SK-N-SH treated with all-trans-retinoic acid at 6 μM for 48 hours (cell line): ENCODE measurements at regions not wholly inside any gene's neighbourhood (a gene's known extent, or its start where the extent isn't known, plus 50 kb on each side); places are given as distances from the start of the nearest gene placed in this dataset.

Source experiments
- ATAC-seq: fragments of 200-7000 bp; cut with Tn5 transposase; 3 replicates; pipeline ENCODE4 v1.9.1; 2020; ENCODE audit warnings: mild to moderate bottlenecking, moderate library complexity
- ARNTL ChIP-seq: fragments of 450-650 bp; formaldehyde crosslinking; IDR thresholded peaks from 2 replicates; pipeline ENCODE4 v1.5.0; 2020; ENCODE audit warnings: low read depth, mild to moderate bottlenecking, moderate library complexity, borderline replicate concordance
- BACH2 ChIP-seq: fragments of 250-450 bp; sonication (Bioruptor Pico); IDR thresholded peaks from 2 replicates; pipeline ENCODE4 v1.9.0; 2021; ENCODE audit warnings: mild to moderate bottlenecking, borderline replicate concordance
- CSDC2 ChIP-seq: fragments of 250-450 bp; sonication (Bioruptor Pico); IDR thresholded peaks from 2 replicates; pipeline ENCODE4 v1.5.0; 2020; ENCODE audit warnings: mild to moderate bottlenecking, moderate library complexity
- ESRRG ChIP-seq: fragments of 250-450 bp; sonication (Bioruptor Pico); IDR thresholded peaks from 2 replicates; pipeline ENCODE4 v1.6.1; 2021; ENCODE audit warnings: mild to moderate bottlenecking
- GLIS3 ChIP-seq: fragments of 250-450 bp; sonication (Bioruptor Pico); IDR thresholded peaks from 2 replicates; pipeline ENCODE4 v1.5.0; 2020; ENCODE audit warnings: mild to moderate bottlenecking, moderate library complexity
- ISL1 ChIP-seq: fragments of 250-450 bp; sonication (Bioruptor Pico); IDR thresholded peaks from 2 replicates; pipeline ENCODE4 v2.1.2; 2022; ENCODE audit warnings: mild to moderate bottlenecking, moderate library complexity
- PPARA ChIP-seq: fragments of 250-450 bp; sonication (Bioruptor Pico); IDR thresholded peaks from 2 replicates; pipeline ENCODE4 v1.5.0; 2020; ENCODE audit warnings: mild to moderate bottlenecking, borderline replicate concordance
- RARB ChIP-seq: fragments of 250-450 bp; sonication (Bioruptor Pico); IDR thresholded peaks from 2 replicates; pipeline ENCODE4 v1.8.0; 2021; ENCODE audit warnings: mild to moderate bottlenecking, moderate library complexity
- SNAI2 ChIP-seq: fragments of 250-450 bp; sonication (Bioruptor Pico); IDR thresholded peaks from 2 replicates; pipeline ENCODE4 v1.5.0; 2020; ENCODE audit warnings: mild to moderate bottlenecking, moderate library complexity
- TCF4 ChIP-seq: fragments of 250-450 bp; sonication (Bioruptor Pico); IDR thresholded peaks from 2 replicates; pipeline ENCODE4 v1.8.0; 2021; ENCODE audit warnings: mild to moderate bottlenecking, moderate library complexity, borderline replicate concordance
- TOX ChIP-seq: fragments of 250-450 bp; sonication (Bioruptor Pico); IDR thresholded peaks from 2 replicates; pipeline ENCODE4 v1.8.0; 2021; ENCODE audit warnings: mild to moderate bottlenecking, moderate library complexity, borderline replicate concordance
- ZC3H10 ChIP-seq: fragments of 250-450 bp; sonication (Bioruptor Pico); IDR thresholded peaks from 2 replicates; pipeline ENCODE4 v1.5.1; 2021; ENCODE audit warnings: mild to moderate bottlenecking, moderate library complexity
- ZFP3 ChIP-seq: fragments of 250-450 bp; sonication (Bioruptor Pico); IDR thresholded peaks from 2 replicates; pipeline ENCODE4 v1.5.0; 2020; ENCODE audit warnings: mild to moderate bottlenecking, moderate library complexity
- ZFP30 ChIP-seq: fragments of 450-650 bp; formaldehyde crosslinking; IDR thresholded peaks from 2 replicates; pipeline ENCODE4 v1.5.0; 2022; ENCODE audit warnings: mild to moderate bottlenecking, moderate library complexity
- ZNF565 ChIP-seq: fragments of 450-650 bp; formaldehyde crosslinking; conservative IDR thresholded peaks from 2 replicates; pipeline ENCODE4 v1.5.0; 2020; ENCODE audit warnings: low read depth, mild to moderate bottlenecking, moderate library complexity
- ZNF70 ChIP-seq: fragments of 450-650 bp; formaldehyde crosslinking; IDR thresholded peaks from 2 replicates; pipeline ENCODE4 v1.5.0; 2020; ENCODE audit warnings: mild to moderate bottlenecking, moderate library complexity
- ZNF8 ChIP-seq: fragments of 450-650 bp; formaldehyde crosslinking; IDR thresholded peaks from 2 replicates; pipeline ENCODE4 v1.5.0; 2020; ENCODE audit warnings: mild to moderate bottlenecking, moderate library complexity
- TF ChIP-seq, protein P1 (sequence below): fragments of 250-450 bp; sonication (Bioruptor Pico); IDR thresholded peaks from 2 replicates; pipeline ENCODE4 v1.5.1; 2021; ENCODE audit warnings: mild to moderate bottlenecking, moderate library complexity
- TF ChIP-seq, protein P2 (sequence below): fragments of 250-450 bp; sonication (Bioruptor Pico); IDR thresholded peaks from 2 replicates; pipeline ENCODE4 v1.8.0; 2021; ENCODE audit warnings: low read depth, mild to moderate bottlenecking, moderate library complexity, borderline replicate concordance
- TF ChIP-seq, protein P3 (sequence below): fragments of 250-450 bp; sonication (Bioruptor Pico); IDR thresholded peaks from 2 replicates; pipeline ENCODE4 v1.8.0; 2020; ENCODE audit warnings: mild to moderate bottlenecking, moderate library complexity, borderline replicate concordance
- TF ChIP-seq, protein P4 (sequence below): fragments of 250-450 bp; sonication (Bioruptor Pico); IDR thresholded peaks from 2 replicates; pipeline ENCODE4 v1.5.1; 2020; ENCODE audit warnings: low read depth, mild to moderate bottlenecking, moderate library complexity

DNA sequence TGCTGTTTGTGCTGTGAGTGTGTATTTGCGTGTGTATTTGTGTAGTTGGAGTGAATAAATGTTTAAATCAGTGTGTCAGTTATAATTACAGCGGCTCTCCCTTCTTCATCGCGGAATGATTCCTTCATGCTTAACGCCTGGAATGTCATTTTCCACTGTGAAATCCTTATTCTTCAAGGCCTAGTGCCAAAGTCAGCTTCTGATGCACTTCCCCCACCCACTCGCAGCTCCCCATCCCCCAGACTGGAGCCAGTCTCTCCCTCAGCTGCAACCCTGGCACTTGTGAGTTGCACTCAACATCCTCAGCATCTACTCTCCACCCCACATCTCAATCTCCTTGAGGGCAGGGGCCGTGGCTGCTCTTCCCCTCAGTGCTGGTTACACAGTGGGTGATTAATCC is 583.0 kb downstream of the BCOR start:
- ATAC-seq = no peak
- TF ChIP-seq, protein P1, sequence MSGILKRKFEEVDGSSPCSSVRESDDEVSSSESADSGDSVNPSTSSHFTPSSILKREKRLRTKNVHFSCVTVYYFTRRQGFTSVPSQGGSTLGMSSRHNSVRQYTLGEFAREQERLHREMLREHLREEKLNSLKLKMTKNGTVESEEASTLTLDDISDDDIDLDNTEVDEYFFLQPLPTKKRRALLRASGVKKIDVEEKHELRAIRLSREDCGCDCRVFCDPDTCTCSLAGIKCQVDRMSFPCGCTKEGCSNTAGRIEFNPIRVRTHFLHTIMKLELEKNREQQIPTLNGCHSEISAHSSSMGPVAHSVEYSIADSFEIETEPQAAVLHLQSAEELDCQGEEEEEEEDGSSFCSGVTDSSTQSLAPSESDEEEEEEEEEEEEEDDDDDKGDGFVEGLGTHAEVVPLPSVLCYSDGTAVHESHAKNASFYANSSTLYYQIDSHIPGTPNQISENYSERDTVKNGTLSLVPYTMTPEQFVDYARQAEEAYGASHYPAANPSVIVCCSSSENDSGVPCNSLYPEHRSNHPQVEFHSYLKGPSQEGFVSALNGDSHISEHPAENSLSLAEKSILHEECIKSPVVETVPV = no peak
- TF ChIP-seq ZNF70 (CRISPR knock-in tag) (no peak), ZFP30 (CRISPR knock-in tag) (no peak), SNAI2 (CRISPR knock-in tag) (no peak), ZC3H10 (no peak), RARB (CRISPR knock-in tag) (no peak), ARNTL (CRISPR knock-in tag) (no peak), TOX (no peak)

DNA sequence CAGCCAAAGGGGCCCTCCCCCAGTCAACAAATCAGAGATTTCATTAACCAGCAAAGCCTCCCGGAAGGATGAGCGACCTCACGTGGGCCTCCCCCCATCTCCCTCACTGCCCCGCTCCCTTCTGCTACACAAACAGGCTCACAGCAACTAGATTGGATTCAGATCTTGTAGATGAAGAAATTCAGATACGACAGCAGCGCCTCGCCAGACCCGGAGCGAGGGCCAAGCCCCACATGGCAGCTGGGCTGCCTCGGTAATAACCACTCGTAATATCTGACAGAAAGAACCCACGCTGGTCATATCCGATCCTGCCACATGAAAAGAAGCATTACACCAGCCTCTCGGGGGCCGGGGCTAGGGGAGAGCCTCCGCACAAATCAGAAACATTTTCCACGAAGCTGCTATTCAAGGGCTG is 581.3 kb downstream of the BCOR start:
- ATAC-seq = no peak
- no peak for TF ChIP-seq TCF4 (CRISPR knock-in tag)
- no peak for TF ChIP-seq BACH2
- no peak for TF ChIP-seq ISL1
- no peak for TF ChIP-seq ESRRG (CRISPR knock-in tag)
- no peak for TF ChIP-seq TOX
- TF ChIP-seq, protein P2, sequence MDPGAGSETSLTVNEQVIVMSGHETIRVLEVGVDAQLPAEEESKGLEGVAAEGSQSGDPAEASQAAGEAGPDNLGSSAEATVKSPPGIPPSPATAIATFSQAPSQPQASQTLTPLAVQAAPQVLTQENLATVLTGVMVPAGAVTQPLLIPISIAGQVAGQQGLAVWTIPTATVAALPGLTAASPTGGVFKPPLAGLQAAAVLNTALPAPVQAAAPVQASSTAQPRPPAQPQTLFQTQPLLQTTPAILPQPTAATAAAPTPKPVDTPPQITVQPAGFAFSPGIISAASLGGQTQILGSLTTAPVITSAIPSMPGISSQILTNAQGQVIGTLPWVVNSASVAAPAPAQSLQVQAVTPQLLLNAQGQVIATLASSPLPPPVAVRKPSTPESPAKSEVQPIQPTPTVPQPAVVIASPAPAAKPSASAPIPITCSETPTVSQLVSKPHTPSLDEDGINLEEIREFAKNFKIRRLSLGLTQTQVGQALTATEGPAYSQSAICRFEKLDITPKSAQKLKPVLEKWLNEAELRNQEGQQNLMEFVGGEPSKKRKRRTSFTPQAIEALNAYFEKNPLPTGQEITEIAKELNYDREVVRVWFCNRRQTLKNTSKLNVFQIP (CRISPR knock-in tag) = no peak
- TF ChIP-seq ZFP3 = no peak
- TF ChIP-seq ARNTL (CRISPR knock-in tag) = no peak

DNA sequence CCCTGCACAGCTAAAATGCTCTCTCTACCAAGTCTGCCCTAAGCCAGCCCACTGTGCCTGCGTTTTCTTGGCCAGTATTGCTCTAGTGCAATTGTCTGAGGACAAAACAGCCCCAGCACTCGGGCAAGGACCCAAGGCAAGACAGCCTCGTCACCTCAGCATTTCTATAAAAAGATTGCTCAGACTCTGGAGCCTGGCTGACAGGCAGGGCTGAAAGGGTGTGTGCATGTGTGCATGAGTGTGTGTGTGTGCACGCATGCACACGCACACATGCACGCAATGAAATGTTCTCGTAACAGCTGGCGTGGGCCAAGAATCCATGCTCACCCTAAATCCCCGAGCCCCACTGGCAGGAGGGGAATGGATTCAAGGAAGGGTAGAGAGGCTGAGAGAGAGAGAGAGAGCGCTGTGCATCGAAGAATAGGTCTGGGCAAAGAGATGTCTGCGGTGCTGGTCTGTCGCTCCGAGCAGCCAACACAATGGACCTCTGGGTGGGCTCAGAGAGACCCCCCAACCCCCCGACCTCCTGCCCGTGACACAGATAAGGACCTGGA is 579.2 kb downstream of the BCOR start:
- no peak; the same call in 1 of the 3 replicates for ATAC-seq
- TF ChIP-seq, protein P3, sequence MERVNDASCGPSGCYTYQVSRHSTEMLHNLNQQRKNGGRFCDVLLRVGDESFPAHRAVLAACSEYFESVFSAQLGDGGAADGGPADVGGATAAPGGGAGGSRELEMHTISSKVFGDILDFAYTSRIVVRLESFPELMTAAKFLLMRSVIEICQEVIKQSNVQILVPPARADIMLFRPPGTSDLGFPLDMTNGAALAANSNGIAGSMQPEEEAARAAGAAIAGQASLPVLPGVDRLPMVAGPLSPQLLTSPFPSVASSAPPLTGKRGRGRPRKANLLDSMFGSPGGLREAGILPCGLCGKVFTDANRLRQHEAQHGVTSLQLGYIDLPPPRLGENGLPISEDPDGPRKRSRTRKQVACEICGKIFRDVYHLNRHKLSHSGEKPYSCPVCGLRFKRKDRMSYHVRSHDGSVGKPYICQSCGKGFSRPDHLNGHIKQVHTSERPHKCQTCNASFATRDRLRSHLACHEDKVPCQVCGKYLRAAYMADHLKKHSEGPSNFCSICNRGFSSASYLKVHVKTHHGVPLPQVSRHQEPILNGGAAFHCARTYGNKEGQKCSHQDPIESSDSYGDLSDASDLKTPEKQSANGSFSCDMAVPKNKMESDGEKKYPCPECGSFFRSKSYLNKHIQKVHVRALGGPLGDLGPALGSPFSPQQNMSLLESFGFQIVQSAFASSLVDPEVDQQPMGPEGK (CRISPR knock-in tag) = no peak
- TF ChIP-seq RARB (CRISPR knock-in tag) = no peak
- TF ChIP-seq ESRRG (CRISPR knock-in tag) = no peak
- TF ChIP-seq, protein P2 (CRISPR knock-in tag) = no peak
- no peak for TF ChIP-seq ZNF70 (CRISPR knock-in tag)
- TF ChIP-seq TCF4 (CRISPR knock-in tag) = no peak
- TF ChIP-seq TOX = no peak
- no peak for TF ChIP-seq PPARA (CRISPR knock-in tag)
- TF ChIP-seq, protein P4, sequence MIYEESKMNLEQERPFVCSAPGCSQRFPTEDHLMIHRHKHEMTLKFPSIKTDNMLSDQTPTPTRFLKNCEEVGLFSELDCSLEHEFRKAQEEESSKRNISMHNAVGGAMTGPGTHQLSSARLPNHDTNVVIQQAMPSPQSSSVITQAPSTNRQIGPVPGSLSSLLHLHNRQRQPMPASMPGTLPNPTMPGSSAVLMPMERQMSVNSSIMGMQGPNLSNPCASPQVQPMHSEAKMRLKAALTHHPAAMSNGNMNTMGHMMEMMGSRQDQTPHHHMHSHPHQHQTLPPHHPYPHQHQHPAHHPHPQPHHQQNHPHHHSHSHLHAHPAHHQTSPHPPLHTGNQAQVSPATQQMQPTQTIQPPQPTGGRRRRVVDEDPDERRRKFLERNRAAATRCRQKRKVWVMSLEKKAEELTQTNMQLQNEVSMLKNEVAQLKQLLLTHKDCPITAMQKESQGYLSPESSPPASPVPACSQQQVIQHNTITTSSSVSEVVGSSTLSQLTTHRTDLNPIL (CRISPR knock-in tag) = no peak
- TF ChIP-seq ZNF565 (CRISPR knock-in tag) = no peak
- TF ChIP-seq CSDC2 (CRISPR knock-in tag) = no peak
- TF ChIP-seq ARNTL (CRISPR knock-in tag) = no peak
- TF ChIP-seq ZNF8 (CRISPR knock-in tag) = no peak

DNA sequence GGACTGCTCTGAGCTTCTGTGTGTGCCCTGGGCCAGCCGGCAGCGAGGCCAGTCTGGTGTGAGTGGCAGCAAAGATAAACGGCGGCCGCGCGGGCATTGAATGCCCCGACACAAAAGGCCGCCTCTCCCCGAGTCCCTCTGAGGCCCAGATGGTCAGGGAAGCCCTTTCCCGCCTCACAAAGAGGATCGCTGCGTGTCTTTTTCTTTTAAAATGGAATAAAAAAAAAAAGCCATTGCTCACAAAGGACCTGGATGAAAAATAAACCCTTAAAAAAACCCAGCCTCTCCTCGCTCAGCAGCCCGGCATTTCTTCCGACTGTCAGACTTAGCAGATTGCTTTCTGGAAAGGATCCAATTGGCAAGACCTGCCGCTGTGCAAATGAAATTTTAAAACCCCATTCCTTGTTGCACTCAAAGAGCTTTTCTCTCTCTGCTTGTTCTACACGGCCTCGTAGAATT is 578.7 kb downstream of the BCOR start:
- TF ChIP-seq, protein P3 (CRISPR knock-in tag) = no peak
- TF ChIP-seq CSDC2 (CRISPR knock-in tag) = no peak
- TF ChIP-seq ISL1 = no peak
- no peak for TF ChIP-seq PPARA (CRISPR knock-in tag)
- no peak for TF ChIP-seq ZNF8 (CRISPR knock-in tag)
- TF ChIP-seq GLIS3 (CRISPR knock-in tag) = no peak
- TF ChIP-seq ZNF70 (CRISPR knock-in tag) = no peak
- TF ChIP-seq ESRRG (CRISPR knock-in tag) = no peak
- peak; percentile 36; the same call in 2 of the 3 replicates for ATAC-seq
